SIG-M5 treated with dmso at 0.1 percent for 504 hours (cell line): ENCODE measurements at regions not wholly inside any gene's neighbourhood (a gene's known extent, or its start where the extent isn't known, plus 50 kb on each side); places are given as distances from the start of the nearest gene placed in this dataset.
A peak's percentile ranks its signal among the peaks of the same experiment; 100 is the strongest.

ENCODE experiments used
- DNase-seq: peaks from one replicate; lab custom pipeline; 2025; ENCODE audit not compliant: unreplicated experiment; lab: John Stamatoyannopoulos, UW

GRCh38 chr14:29215853-29216252 lies 449.3 kb downstream of the FOXG1 start:
- no peak for DNase-seq

GRCh38 chr14:29216268-29217232 lies 450.0 kb downstream of the FOXG1 start:
- no peak for DNase-seq

- no peak for DNase-seq
Measured at GRCh38 chr14:29217813-29218450, 451.3 kb downstream of the FOXG1 start.

GRCh38 chr14:29220072-29220471 lies 453.5 kb downstream of the FOXG1 start:
- DNase-seq, result no peak

GRCh38 chr14:29220566-29220965 lies 454.0 kb downstream of the FOXG1 start:
- DNase-seq, result no peak

GRCh38 chr14:29222006-29222405 lies 455.4 kb downstream of the FOXG1 start:
- DNase-seq, result no peak

- peak; percentile 5 for DNase-seq
Measured at GRCh38 chr14:29222671-29223268, 456.2 kb downstream of the FOXG1 start.

GRCh38 chr14:29223947-29224346 lies 457.4 kb downstream of the FOXG1 start:
- no peak for DNase-seq

GRCh38 chr14:29227631-29228030 lies 461.0 kb downstream of the FOXG1 start:
- no peak for DNase-seq

- no peak for DNase-seq
Measured at GRCh38 chr14:29232153-29232552, 465.6 kb downstream of the FOXG1 start.

GRCh38 chr14:29232711-29233110 lies 466.1 kb downstream of the FOXG1 start:
- no peak for DNase-seq

GRCh38 chr14:29233188-29233587 lies 466.6 kb downstream of the FOXG1 start:
- DNase-seq, result no peak

GRCh38 chr14:29235991-29236390 lies 469.4 kb downstream of the FOXG1 start:
- no peak for DNase-seq

GRCh38 chr14:29236401-29236800 lies 469.8 kb downstream of the FOXG1 start:
- DNase-seq, result no peak

- no peak for DNase-seq
Measured at GRCh38 chr14:29236848-29237247, 470.3 kb downstream of the FOXG1 start.

GRCh38 chr14:29240066-29240465 lies 473.5 kb downstream of the FOXG1 start:
- DNase-seq, result no peak

- DNase-seq, result no peak
Measured at GRCh38 chr14:29242755-29243754, 476.5 kb downstream of the FOXG1 start.

- no peak for DNase-seq
Measured at GRCh38 chr14:29255692-29256091, 489.1 kb downstream of the FOXG1 start.

GRCh38 chr14:29262979-29263378 lies 496.4 kb downstream of the FOXG1 start:
- no peak for DNase-seq

- no peak for DNase-seq
Measured at GRCh38 chr14:29264865-29265264, 498.3 kb downstream of the FOXG1 start.

GRCh38 chr14:29265852-29266251 lies 499.3 kb downstream of the FOXG1 start:
- no peak for DNase-seq
